Upper lobe of left lung (tissue), 6 donors: ENCODE measurements at regions not wholly inside any gene's neighbourhood (a gene's known extent, or its start where the extent isn't known, plus 50 kb on each side); places are given as distances from the start of the nearest gene placed in this dataset.

Experiments used
- ATAC-seq, 2 donors: fragments of 200-7000 bp; cut with Tn5 transposase; one replicate each; pipeline ENCODE4 v1.9.1; 2022; ENCODE audit warnings: mild to moderate bottlenecking in 2 of 2, moderate library complexity in 2 of 2; ENCODE audit not compliant: low FRiP score in 2 of 2
- DNase-seq, 2 donors: peaks; one replicate each; pipeline ENCODE4 v3.0.0-alpha.2; 2019 to 2020
- H3K27ac ChIP-seq, 4 donors: fragments of 200-600 bp; sonication (generic); one replicate each; pipeline ENCODE4 v1.5.1; 2016 to 2019
- H3K27me3 ChIP-seq, 4 donors: fragments of 200-600 bp; sonication (generic); one replicate each; pipeline ENCODE4 v1.5.1; 2017 to 2019
- H3K36me3 ChIP-seq, 4 donors: fragments of 200-600 bp; sonication (generic); one replicate each; pipeline ENCODE4 v1.5.1; 2016 to 2019
- H3K4me1 ChIP-seq, 4 donors: fragments of 200-600 bp; sonication (generic); one replicate each; pipeline ENCODE4 v1.5.1; 2018 to 2019
- H3K4me3 ChIP-seq, 4 donors: fragments of 200-600 bp; sonication (generic); one replicate each; pipeline ENCODE4 v1.5.1; 2017 to 2019; ENCODE audit warnings: mild to moderate bottlenecking in 2 of 4, moderate library complexity in 1 of 4
- H3K9me3 ChIP-seq, 4 donors: fragments of 200-600 bp; sonication (generic); one replicate each; pipeline ENCODE4 v1.5.1; 2018 to 2019
- CTCF ChIP-seq, 6 experiments: fragments of 450-650 bp in 4 of 6; fragments of 200-600 bp in 2 of 6; sonication (generic) in 2 of 6; IDR thresholded peaks; one replicate each; pipeline ENCODE4 v1.5.1; 2016 to 2019; ENCODE audit warnings: antibody characterized with exemption in 6 of 6
- EP300 ChIP-seq, 4 donors: sonication (generic); formaldehyde crosslinking; IDR thresholded peaks; one replicate each; pipeline ENCODE4 v1.5.1; 2017; ENCODE audit warnings: antibody characterized with exemption in 4 of 4, control low read depth in 2 of 4
- POLR2A ChIP-seq, 4 donors: fragments of 450-650 bp; IDR thresholded peaks; one replicate each; pipeline ENCODE4 v1.5.1; 2016 to 2017; ENCODE audit warnings: antibody characterized with exemption in 4 of 4, mild to moderate bottlenecking in 2 of 4
- POLR2AphosphoS5 ChIP-seq, 2 donors: sonication (generic); formaldehyde crosslinking; IDR thresholded peaks; one replicate each; pipeline ENCODE4 v1.5.1; 2017; ENCODE audit warnings: antibody characterized with exemption in 2 of 2
- WGBS, 2 donors: methylation state at CpG; one replicate each; pipeline ENCODE4 v1.1.5; 2017 to 2018; 5-methylcytosine and 5-hydroxymethylcytosine counted together
- donor health status: DM: no; HTN: no; CAD: no; lungs with moderate emphysema.
- donor health status: DM: no; HTN: yes; CAD: no; lungs with severe emphysema.

- Histone ChIP-seq H3K4me3 (no peak overlapping the region), H3K27ac (no peak overlapping the region), H3K36me3 (no peaks in the 10 kb centered on the region), H3K27me3 (no peaks in the 10 kb centered on the region), H3K4me1 (no peaks in the 10 kb centered on the region), H3K9me3 (no peaks in the 10 kb centered on the region)
- 14 to 29% methylated on average over 1 of the region's 1 CpG for WGBS, 2 donors
- TF ChIP-seq POLR2A (IDR thresholded peaks at IDR 0.05) (no peak), CTCF (IDR thresholded peaks at IDR 0.05) (no peak), POLR2AphosphoS5 (IDR thresholded peaks at IDR 0.05) (no peak), EP300 (IDR thresholded peaks at IDR 0.05) (no peak)
- DNase-seq (no peak), ATAC-seq (no peak)
These were observed 255.8 kb downstream of the NFATC2 start for GRCh38 chr20:51286758-51287157.

- Histone ChIP-seq H3K4me3 (no peak overlapping the region), H3K9me3 (no peaks in the 10 kb centered on the region), H3K4me1 (no peaks in the 10 kb centered on the region), H3K27me3 (no peaks in the 10 kb centered on the region), H3K27ac (no peak overlapping the region), H3K36me3 (no peaks in the 10 kb centered on the region)
- 43 to 55% methylated on average over 4 of the region's 4 CpGs for WGBS, 2 donors
- DNase-seq (no peak), ATAC-seq (no peak)
- TF ChIP-seq CTCF (IDR thresholded peaks at IDR 0.05) = no peak
- no peak for TF ChIP-seq EP300 (IDR thresholded peaks at IDR 0.05)
These were observed 256.8 kb downstream of the NFATC2 start for GRCh38 chr20:51285684-51286083.

GRCh38 chr20:51284871-51285270 lies 257.6 kb downstream of the NFATC2 start:
- H3K4me3 ChIP-seq = no peak overlapping the region
- H3K4me1 ChIP-seq = no peaks in the 10 kb centered on the region
- no peak overlapping the region for H3K27ac ChIP-seq
- H3K9me3 ChIP-seq = no peaks in the 10 kb centered on the region
- no peaks in the 10 kb centered on the region for H3K27me3 ChIP-seq
- DNase-seq (no peak), ATAC-seq (no peak)
- TF ChIP-seq EP300 (IDR thresholded peaks at IDR 0.05) (no peak), POLR2A (IDR thresholded peaks at IDR 0.05) (no peak), POLR2AphosphoS5 (IDR thresholded peaks at IDR 0.05) (no peak), CTCF (IDR thresholded peaks at IDR 0.05) (no peak)
- WGBS, 2 donors = 77 to 84% methylated on average over 6 of the region's 6 CpGs
- H3K36me3 ChIP-seq = no peaks in the 10 kb centered on the region

- WGBS, 2 donors = 42 to 47% methylated on average over 1 of the region's 1 CpG
- ATAC-seq (no peak), DNase-seq (no peak)
- Histone ChIP-seq H3K27me3 (no peaks in the 10 kb centered on the region), H3K4me3 (no peak overlapping the region), H3K9me3 (no peaks in the 10 kb centered on the region), H3K27ac (no peak overlapping the region), H3K4me1 (no peaks in the 10 kb centered on the region), H3K36me3 (no peaks in the 10 kb centered on the region)
- TF ChIP-seq POLR2A (IDR thresholded peaks at IDR 0.05) = no peak
- no peak for TF ChIP-seq POLR2AphosphoS5 (IDR thresholded peaks at IDR 0.05)
- no peak for TF ChIP-seq CTCF (IDR thresholded peaks at IDR 0.05)
- TF ChIP-seq EP300 (IDR thresholded peaks at IDR 0.05) = no peak
These were observed 258.3 kb downstream of the NFATC2 start for GRCh38 chr20:51284176-51284575.

- no peak for ATAC-seq
- TF ChIP-seq CTCF (IDR thresholded peaks at IDR 0.05) = no peak
- no peak for TF ChIP-seq POLR2A (IDR thresholded peaks at IDR 0.05)
- TF ChIP-seq POLR2AphosphoS5 (IDR thresholded peaks at IDR 0.05) = no peak
- no peak for TF ChIP-seq EP300 (IDR thresholded peaks at IDR 0.05)
- H3K27ac ChIP-seq = no peak overlapping the region
- no peaks in the 10 kb centered on the region for H3K36me3 ChIP-seq
- no peaks in the 10 kb centered on the region for H3K9me3 ChIP-seq
- H3K4me3 ChIP-seq = no peak overlapping the region
- H3K27me3 ChIP-seq = no peaks in the 10 kb centered on the region
- DNase-seq = no peak
- WGBS, 2 donors = 86 to 87% methylated on average over 5 of the region's 5 CpGs
- no peaks in the 10 kb centered on the region for H3K4me1 ChIP-seq
These were observed 258.6 kb upstream of the KCNG1 start for GRCh38 chr20:51281521-51281920.
